ENCODE measurements at regions not wholly inside any gene's neighbourhood (a gene's known extent, or its start where the extent isn't known, plus 50 kb on each side); places are given as distances from the start of the nearest gene placed in this dataset.

DNA sequence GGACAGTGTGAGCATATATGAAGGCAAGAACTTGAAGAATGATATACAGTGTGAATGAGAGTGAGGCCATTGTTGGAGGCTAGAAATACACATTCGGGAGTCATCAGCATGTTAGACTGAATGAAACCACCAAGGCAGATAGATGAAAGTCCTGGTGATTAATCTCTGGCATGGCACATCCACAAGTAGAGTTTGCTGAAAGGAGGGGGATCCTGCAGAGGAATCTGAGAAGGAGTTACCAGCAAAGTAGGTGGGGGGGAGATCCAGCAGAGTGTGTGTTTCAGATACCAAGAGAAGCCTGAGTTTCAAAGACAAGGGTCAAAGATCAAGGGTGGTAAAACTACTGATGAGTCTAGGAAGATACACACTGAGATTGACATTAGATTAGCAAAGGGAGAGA is 426.7 kb upstream of the DCN start:
- no peak for DNase-seq

DNA sequence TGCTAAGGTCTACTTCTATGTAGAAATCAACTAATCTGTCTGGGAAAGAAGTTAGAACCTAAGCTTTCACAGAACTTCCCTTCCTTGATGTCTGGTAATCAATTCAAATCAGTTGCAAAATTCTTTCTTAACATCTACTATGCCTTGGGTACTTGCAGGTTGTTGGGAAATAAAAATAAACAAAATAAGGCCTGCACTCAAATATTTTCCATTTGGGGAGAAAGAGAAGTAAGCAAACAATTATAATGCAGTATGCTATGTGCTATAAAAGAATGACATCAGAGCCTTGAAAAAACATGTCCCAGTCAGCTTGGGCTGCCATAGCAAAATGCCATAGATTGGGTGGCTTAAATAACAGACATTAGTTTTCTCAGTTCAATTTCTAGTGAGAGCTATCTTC is 425.9 kb upstream of the DCN start:
- no peak for DNase-seq

DNA sequence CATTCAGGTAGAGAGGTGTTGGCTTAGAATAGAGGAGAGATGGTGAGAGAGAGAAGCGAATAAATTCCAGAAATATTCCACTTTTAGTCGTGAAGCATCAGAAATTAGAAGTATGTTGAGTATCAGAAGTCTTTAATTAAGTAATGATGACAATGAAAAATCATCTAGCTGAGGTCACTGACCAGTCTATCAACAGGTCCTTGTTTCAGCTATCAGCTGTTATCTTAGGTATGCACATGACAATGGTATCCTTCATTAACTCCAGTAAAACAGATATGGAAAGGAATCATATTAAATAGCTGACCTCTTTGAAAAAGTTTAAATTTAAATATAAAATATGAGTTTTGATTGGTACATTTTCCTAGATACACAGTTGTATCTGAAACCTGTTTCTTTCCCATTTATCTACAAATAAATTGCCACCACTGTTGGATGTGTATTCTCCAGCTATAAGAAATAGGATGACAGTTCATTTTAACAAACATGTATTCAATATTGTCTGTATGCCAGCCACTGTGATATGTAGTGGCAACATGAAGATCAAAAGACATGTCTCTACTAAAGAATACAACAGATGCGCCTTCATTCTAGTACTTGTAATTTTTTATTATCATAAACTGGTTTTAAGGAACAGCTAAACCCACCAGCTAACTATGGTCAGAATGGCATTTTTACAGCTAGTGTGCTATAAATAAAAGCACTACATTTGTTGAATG is 424.2 kb upstream of the DCN start:
- DNase-seq, result no peak

DNA sequence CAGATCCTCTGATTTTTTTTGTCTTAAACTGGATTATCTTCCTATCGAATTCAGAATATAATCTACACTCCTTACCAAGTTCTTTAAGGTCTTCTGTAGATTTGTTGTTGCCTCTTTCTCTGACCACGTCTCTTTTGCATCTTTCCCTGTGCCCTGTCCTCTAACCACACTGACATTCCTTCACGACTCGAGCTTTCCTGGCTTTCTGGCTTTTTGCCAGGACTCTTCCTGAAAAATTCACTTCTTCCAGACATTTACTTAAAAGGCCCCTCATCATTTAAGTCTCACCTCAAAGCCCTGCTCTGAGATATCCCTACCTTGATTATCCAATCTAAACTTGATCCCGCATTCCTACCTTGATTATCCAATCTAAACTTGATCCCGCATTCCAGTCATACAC is 422.3 kb upstream of the DCN start:
- DNase-seq, result no peak

DNA sequence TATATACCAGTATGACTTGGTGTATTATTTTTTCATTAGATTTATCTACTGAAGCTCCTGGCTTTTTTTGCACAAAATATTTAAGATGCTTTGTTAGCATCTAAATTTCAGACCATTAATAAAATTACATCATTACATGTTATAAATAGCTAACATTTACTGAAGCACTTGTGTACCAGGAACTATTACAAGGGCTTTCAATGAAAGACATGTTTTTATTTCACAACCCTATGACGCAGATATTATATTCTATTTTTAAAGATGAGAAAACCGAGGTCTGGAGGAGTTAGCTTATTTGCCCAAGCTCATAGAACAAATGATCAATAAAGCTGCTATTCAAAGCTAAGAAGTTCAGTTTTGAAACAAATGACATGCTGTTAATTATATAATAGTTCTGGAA is 420.4 kb upstream of the DCN start:
- no peak for DNase-seq

DNA sequence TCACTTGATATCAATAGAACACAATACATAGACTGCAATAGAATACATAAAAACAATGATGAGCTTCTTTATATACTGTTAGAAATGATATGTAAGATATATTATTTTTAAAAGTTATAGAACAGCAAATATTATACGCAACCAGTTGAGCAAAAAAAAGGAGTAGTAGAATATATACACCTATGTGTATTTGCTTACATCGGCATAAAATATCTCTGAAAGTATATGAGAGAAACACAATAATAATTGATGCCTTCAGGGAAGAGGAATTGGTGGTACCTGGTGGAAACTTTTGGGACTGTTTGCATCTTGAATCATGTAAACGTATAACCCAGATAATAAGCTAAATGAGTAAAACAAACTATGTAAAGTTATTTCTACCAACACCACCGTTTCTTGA is 418.4 kb upstream of the DCN start:
- DNase-seq, result no peak

DNA sequence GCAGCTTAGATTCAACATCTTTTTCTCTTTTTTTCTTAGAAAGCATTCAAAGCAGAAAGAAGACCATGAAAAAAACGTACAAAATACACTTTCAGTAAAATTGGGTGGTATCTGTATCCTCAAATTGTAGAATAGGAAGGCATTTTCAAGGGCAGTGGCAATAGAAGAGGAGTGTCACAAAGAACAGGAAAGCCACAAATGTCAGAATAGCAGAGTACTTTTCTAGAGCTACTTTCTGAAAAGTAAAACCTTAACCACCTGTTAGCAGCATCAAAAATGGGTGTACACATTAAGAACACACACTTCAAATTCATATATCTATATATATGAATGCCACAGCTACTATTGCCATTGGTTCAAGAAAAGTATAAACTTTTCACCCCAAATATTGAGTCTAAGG is 412.1 kb upstream of the DCN start:
- no peak for DNase-seq

DNA sequence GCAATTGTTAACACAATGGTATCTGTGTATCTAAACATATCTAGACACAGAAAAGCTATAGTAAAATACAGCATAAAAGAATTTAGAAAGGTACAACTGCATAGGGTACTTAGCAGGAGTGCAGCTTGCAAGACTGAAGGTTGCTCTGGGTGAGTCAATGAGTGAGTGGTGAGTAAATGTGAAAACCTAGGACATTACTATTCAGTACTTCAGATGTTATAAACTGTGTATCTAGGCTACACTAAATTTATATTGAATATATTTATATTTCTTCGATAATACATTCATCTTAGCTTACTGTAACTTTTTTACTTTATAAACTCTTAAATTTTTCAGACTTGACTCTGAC is 409.0 kb upstream of the DCN start:
- no peak for DNase-seq

DNA sequence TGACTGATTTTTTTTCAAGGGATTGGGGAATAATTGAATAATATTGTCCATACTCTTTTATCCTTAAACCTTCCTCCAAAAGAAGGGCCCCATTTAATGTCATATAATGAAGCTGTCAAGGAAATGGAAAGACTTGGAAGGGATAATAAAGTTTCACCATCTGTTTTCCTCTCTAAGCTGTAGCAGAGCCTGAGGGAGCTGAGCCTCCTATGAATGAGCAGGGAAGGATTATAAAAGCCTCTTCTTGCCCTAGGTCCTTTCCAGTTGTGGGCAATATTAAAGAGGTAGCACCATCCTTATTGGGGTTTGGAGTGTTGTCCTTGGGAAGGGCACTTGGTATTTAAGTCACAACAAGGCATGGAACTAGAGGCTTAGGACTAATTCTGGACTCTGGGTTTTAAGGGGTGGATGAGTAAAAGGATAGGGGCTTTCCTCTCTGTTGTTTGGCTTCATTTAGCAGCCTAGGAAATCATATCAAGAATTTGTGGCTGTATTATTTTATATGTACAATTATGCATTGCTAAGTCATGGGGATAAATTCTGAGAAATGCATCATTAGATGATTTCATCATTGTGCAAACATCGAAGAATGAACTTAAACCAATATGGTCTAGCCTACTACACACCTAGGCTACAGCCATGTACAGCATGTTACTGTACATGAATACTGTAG is 408.5 kb upstream of the DCN start:
- DNase-seq, result no peak

DNA sequence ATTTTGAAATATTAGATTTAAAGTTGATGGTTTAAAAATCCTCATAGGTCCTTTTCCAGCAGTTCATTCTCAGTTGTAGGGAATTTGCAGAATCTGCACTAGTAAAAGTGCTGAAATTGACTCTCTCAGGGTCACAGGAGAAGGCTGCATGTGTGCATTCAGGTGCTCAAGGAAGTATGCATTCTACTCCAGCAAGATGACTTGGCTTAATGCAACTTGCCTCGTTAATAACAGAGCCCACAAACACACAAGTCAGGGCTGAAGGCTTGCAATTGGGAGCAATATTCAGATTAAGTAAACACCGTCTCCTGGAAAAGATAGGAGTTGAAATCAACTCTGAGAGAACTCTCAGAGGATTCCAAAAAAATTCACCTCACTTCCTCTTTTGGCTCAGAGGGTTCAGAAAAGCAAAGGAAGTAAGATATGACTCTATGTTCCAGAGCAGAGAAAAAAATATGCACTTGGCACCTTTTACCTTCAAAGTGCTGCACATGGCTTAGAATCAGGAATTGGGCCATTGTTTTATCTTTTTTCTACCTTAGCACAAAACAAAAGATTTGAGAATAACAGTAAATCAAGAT is 406.3 kb upstream of the DCN start:
- DNase-seq, result no peak

DNA sequence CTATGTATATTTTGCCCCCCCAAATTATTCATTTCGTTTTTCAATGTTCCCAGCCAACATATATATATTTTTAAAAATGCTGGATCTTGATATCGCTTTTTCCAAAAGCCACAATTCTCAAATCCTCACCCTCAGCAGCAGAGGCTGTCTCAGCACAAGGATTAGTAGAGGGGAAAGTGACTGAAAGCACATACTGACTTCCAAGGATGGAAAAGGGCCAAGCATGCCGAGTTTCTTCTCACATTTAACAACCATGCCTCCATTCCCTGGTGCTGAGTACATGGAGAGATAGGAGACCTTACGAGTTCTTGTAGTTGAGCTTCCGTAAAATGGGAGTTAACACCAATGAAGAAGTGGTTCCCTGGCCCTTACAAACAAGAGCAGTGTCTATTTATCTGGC is 403.4 kb upstream of the DCN start:
- no peak for DNase-seq

DNA sequence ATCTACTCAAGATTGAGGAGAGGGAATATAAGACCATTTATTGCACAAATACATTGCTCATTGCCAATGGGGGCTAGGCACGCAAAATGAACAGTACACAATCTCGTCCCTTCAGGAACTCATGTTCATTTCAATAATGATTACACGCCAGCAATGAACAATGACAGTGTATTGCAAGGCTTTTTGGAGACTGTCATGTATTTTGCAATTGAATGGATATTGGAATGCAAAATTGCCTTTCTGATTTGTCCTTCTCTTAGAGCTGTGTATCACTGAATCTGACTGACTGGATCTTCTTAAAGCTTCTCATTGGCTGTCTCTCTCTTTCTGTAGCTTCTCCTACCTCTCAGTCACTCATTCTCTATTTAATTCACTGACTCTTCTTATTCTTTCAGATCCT is 400.2 kb upstream of the DCN start:
- DNase-seq, result no peak

DNA sequence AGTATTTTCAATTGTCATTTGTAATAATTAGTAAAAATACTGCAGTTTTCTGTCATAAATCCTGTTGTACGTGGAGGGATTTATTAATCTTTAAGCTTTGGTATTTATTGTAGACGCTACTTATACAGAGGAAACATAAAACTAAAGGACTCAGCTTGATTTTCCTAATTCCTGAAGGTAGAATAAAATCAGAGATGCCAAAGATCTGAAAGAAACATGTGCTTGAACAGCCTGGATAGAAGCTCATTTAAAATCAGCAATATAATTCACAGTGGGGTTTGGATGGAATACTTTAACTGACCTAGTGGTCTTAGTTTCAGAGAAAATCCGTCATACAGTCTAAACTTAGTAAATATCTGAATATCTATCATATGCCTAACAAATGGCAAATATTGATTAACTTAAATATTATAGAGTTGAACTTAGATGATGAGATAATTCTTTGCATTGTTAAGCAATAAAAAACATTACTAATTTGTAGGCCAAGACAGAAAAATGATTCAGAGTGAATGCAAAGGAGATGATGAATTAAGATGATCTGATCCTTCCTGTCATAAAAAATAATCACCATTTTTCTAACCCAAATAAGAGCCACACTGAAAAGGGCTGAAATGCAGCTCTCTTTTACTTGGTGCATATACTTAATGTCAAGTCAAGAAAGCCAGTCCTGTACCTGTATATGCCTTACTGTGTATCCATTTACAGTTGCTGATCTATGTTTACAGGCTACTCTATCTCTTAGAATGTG is 397.1 kb upstream of the DCN start:
- no peak for DNase-seq

DNA sequence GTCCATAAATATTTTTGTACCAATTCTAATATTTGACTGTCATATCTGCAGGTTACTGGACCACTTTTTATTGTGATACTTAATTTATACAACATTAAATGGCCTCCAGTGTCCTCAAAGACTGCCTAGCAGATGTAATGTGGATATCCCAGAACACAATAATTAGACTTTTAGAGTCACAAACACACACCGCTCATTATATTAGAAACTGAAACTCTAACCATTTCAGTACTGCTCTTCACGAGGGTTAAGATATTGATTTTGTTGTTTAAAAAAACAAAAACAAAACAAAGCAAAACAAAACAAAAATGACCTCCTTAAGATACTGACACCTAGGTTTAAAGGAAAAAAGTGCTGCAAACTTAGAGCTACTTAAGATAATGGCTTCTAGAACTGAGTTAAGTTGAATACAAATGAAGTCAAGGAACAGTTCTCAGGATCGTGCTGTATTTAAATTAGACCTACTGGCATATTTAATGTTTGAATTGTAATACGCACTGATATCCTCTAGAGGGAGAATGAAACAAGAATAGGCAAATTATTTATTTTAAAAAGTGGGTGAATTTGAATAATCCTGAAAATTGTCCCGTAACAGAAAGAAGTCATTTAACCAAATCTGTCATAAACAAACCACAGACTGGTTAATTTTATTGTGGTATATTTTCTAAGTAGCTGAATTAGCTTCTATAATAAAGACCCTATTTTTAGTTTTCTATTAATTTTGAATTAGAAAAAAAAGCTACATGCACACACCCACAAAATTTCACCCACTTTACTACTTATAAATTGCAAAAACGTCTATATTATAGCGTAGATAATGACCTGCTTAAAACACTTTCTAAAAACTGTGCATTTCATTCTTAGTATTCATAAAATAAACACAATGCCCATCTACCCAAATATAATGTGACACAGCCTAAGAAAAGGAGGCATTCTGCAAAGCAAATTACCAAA is 395.2 kb upstream of the DCN start:
- peak; percentile 64 for DNase-seq

DNA sequence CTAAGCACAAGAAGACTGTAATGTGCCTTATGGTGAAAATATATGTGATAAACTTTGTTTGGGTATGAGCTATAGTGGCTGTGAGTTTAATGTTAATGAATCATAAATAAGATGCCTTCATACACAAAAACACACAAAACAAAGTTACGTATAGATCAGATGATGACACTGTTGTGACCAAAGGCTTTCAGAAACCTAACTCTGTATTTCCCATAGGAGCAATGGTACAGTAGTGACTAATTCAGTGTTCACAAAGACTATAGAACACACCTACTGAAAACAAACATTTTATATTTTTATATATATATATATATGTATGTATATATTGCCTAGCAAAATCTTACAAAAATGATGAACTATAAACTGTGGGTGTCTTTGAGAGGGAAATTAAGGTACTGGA is 393.8 kb upstream of the DCN start:
- no peak for DNase-seq

DNA sequence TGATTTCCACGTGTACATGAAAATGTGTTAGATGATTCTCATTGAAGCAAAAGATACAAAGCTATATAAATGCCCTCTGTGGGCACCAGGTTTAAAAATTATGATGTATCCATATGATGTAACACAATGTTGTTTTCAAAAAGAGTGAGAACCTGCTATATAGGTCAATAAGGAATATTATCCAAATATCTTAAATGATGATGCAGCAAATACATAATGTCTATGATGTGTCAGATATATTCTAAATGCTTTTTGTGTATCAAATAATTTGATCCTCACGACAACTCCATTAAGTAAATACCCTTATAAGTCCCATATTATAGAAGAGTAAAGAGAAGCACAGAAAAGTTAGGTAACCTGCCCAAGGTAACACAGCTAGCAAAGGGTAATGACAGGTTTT is 393.0 kb upstream of the DCN start:
- no peak for DNase-seq

DNA sequence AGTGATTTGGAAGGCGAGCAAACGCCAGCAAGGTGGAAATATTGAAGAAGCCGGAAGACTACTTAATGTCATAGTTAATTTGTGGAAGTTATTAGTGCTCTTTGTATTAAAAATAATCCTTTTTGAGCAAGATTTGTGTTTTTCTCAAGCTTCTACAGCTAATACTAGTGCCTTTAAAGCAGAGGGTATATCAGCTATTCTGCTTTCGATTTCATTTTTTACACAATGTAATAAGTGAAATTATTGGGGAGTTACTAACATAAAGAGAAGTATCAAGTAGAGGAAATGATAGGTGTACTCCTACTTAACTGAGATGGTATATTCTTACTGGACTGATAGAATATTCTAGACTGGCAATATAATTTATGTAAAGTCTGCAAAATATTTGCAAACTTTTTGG is 392.4 kb upstream of the DCN start:
- DNase-seq, result no peak

DNA sequence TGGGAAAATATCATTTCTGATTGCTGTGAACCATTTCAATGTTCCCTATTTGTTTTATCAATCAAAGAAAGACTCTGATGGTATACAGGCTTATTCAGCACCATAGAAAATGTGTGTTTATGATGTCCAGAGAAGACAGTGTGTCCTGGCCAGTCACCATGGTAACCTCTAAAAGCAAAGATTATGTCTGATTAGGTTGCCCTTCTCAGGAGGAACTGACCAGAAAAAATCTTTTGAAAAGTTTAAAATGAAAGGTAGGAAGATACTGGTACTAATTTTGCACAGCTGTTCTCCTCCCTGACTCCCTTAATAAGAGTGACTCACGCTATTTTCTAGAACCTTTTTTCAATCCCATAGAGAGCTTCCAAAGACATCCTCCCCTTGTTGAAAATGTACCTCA is 391.8 kb upstream of the DCN start:
- no peak for DNase-seq

DNA sequence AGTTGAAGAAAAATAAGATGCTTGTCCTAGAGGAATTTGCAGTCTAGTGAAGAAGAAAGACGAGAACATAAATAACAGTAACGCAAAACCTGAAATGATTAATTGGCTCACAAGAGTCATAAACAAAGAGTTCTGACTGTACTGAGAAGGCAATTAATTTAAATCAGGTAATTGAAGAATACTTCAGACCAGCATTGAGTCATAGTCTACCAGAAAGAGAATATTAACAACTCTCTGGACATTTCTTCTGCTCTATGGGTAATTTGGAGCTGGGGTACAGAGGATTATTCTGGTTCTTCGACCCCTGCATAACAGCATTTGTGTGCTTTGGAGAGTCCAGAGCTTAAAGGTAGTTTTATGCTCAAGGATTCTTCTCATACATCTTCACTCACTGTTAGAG is 390.3 kb upstream of the DCN start:
- no peak for DNase-seq

DNA sequence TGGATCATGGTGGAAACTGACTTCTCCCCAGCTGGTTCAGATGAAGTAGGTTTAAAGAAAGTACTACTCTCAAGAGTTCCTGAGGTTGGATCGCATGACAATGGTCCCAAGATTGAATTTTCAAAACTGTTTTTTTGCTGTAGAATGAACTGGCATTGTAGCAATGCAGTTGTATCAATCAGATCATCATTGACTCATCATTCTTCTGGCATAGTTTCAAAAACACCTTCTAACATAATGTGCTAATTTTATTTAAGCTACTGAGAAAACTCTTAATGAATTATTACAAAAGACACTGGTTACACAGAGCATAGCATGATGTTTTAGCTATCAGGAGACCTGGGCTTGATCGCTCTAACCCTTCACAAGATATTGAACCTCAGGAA is 384.5 kb upstream of the DCN start:
- DNase-seq, result no peak

DNA sequence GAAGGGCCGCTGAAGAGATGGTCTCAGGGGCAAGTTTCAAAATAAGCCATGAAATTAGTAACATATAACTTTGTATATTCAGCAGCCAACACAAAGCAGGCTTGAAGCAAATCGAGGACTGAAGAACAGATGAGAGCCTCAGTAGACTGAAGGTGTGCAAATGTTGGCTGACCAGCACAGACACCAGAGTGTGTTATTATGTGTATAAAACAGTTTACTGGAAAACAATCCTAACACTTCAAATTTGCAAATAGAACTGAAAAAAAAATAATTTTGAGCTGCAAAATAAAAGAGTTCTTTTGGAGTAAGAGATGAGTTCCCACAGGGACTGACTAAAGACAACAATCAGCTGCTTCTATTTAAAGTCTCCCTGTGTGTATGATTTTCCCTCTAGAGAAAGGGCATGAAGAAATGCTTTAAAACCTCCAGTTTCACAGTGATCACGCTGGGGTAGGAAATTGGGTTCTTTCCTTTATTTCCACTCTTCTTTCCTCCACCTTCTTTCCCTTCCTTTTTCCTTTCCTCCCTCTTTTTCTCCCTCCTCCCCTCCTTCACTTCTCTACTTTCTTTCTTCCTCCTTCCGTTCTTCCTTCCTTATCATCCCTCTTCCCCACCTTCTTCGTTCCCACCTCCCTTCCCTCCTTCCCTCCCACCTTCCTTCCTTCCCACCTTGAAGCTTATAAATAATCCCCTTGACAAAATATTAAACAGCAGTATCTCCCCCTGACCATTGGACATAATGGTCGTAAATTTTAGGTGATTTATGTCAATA is 383.9 kb upstream of the DCN start:
- no peak for DNase-seq

DNA sequence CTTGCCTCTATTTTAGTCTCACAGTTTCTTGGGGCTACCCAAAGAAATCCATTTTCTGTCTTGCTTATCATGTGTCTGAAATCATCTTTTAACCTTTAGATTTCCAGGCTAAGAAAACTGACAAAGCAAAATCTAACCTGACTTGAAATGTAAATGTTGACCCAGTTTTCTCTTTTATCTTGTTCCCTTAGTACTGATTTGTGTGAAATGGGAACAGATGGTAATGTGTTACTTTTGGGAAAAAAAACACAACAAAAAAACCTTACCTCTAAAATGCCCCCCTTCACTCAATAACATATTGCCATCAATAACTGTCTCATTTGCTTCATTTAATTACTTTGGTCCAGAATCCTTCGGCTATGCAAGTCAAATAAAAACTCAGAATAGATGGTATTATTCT is 383.2 kb upstream of the DCN start:
- DNase-seq, result no peak

All from CD4-positive, alpha-beta T cell treated with Interleukin-4 for 4 hours (primary cell).